WTC11 (cell line): ENCODE measurements at regions not wholly inside any gene's neighbourhood (a gene's known extent, or its start where the extent isn't known, plus 50 kb on each side); places are given as distances from the start of the nearest gene placed in this dataset.

Experiments used
- ATAC-seq: fragments of 200-7000 bp; cut with Tn5 transposase; 2 replicates; pipeline ENCODE4 v1.10.0; 2021; ENCODE audit warnings: mild to moderate bottlenecking, moderate library complexity
- CTCF ChIA-PET: fragments of 300-600 bp; sonication (Branson Sonifier 250); formaldehyde crosslinking; loops from one replicate; lab custom pipeline; 2021; ENCODE audit warnings: antibody characterized with exemption; lab: Charles Lee
- POLR2A ChIA-PET: fragments of 350-600 bp; sonication (Branson Sonifier 250); formaldehyde crosslinking; loops from one replicate; lab custom pipeline; 2021; ENCODE audit warnings: antibody characterized with exemption; lab: Charles Lee
- DNase-seq: peaks from one replicate; pipeline ENCODE4 v3.0.0; 2021; ENCODE audit warnings: low spot score
- H3K27ac Mint-ChIP-seq: 2 replicates; pipeline ENCODE4 v1.8.0; 2021; ENCODE audit warnings: mixed read lengths
- H3K27me3 Mint-ChIP-seq: 2 replicates; pipeline ENCODE4 v1.8.0; 2021; ENCODE audit warnings: low read depth, mild to moderate bottlenecking, moderate library complexity, mixed read lengths
- H3K36me3 Mint-ChIP-seq: 2 replicates; pipeline ENCODE4 v1.8.0; 2021; ENCODE audit warnings: mixed read lengths
- H3K4me1 Mint-ChIP-seq: 2 replicates; pipeline ENCODE4 v1.8.0; 2022; ENCODE audit warnings: mixed read lengths
- H3K4me3 Mint-ChIP-seq: 2 replicates; pipeline ENCODE4 v1.8.0; 2021; ENCODE audit warnings: mild to moderate bottlenecking, moderate library complexity, mixed read lengths
- H3K9me3 Mint-ChIP-seq: 2 replicates; pipeline ENCODE4 v1.8.0; 2021; ENCODE audit warnings: mixed read lengths
- ATF1 ChIP-seq: sonication (generic); formaldehyde crosslinking; IDR thresholded peaks from 2 replicates; pipeline ENCODE4 v1.8.1; 2023; ENCODE audit warnings: mild to moderate bottlenecking, moderate library complexity, missing genetic modification reagents
- ELF4 ChIP-seq: sonication (generic); formaldehyde crosslinking; IDR thresholded peaks from 2 replicates; pipeline ENCODE4 v1.8.1; 2022; ENCODE audit warnings: low read depth, mild to moderate bottlenecking, moderate library complexity, missing genetic modification reagents
- FOXK1 ChIP-seq: sonication (generic); formaldehyde crosslinking; IDR thresholded peaks from 2 replicates; pipeline ENCODE4 v1.8.0; 2022; ENCODE audit warnings: mild to moderate bottlenecking, moderate library complexity, missing genetic modification reagents
- GRHL2 ChIP-seq: fragments of 250-450 bp; sonication (Bioruptor Pico); IDR thresholded peaks from 2 replicates; pipeline ENCODE4 v1.8.0; 2022; ENCODE audit warnings: mild to moderate bottlenecking, moderate library complexity; ENCODE audit not compliant: insufficient replicate concordance, severe bottlenecking
- MXD4 ChIP-seq: fragments of 250-450 bp; sonication (Bioruptor Pico); IDR thresholded peaks from 2 replicates; pipeline ENCODE4 v1.8.0; 2021; ENCODE audit warnings: mild to moderate bottlenecking, moderate library complexity, borderline replicate concordance
- MYBL2 ChIP-seq: sonication (generic); formaldehyde crosslinking; IDR thresholded peaks from 2 replicates; pipeline ENCODE4 v1.8.1; 2023; ENCODE audit warnings: mild to moderate bottlenecking, moderate library complexity, missing genetic modification reagents
- NFATC4 ChIP-seq: fragments of 250-450 bp; sonication (Bioruptor Pico); IDR thresholded peaks from 2 replicates; pipeline ENCODE4 v1.9.0; 2021; ENCODE audit warnings: mild to moderate bottlenecking
- RORB ChIP-seq: fragments of 250-450 bp; sonication (Bioruptor Pico); IDR thresholded peaks from 2 replicates; pipeline ENCODE4 v1.9.0; 2021; ENCODE audit warnings: mild to moderate bottlenecking
- SOX15 ChIP-seq: fragments of 250-450 bp; sonication (Bioruptor Pico); IDR thresholded peaks from 2 replicates; pipeline ENCODE4 v1.9.0; 2021; ENCODE audit warnings: mild to moderate bottlenecking
- TEAD1 ChIP-seq: sonication (generic); formaldehyde crosslinking; IDR thresholded peaks from 2 replicates; pipeline ENCODE4 v1.8.0; 2022; ENCODE audit warnings: mild to moderate bottlenecking, missing genetic modification reagents
- TP53 ChIP-seq: sonication (generic); formaldehyde crosslinking; IDR thresholded peaks from 2 replicates; pipeline ENCODE4 v1.8.1; 2023; ENCODE audit warnings: mild to moderate bottlenecking, missing genetic modification reagents
- ZBTB21 ChIP-seq: sonication (generic); formaldehyde crosslinking; IDR thresholded peaks from 2 replicates; pipeline ENCODE4 v1.8.1; 2023; ENCODE audit warnings: mild to moderate bottlenecking, missing genetic modification reagents, borderline replicate concordance
- ZNF121 ChIP-seq: sonication (generic); formaldehyde crosslinking; IDR thresholded peaks from 2 replicates; pipeline ENCODE4 v1.8.0; 2023; ENCODE audit warnings: missing genetic modification reagents
- ZNF317 ChIP-seq: sonication (generic); formaldehyde crosslinking; IDR thresholded peaks from 2 replicates; pipeline ENCODE4 v1.8.1; 2023; ENCODE audit warnings: low read depth, mild to moderate bottlenecking, moderate library complexity, missing genetic modification reagents, borderline replicate concordance
- ZNF396 ChIP-seq: fragments of 250-450 bp; sonication (Bioruptor Pico); IDR thresholded peaks from 2 replicates; pipeline ENCODE4 v1.8.0; 2021; ENCODE audit warnings: mild to moderate bottlenecking, moderate library complexity, borderline replicate concordance
- ZNF423 ChIP-seq: fragments of 250-450 bp; sonication (Bioruptor Pico); IDR thresholded peaks from 2 replicates; pipeline ENCODE4 v2.1.2; 2022; ENCODE audit warnings: mild to moderate bottlenecking, moderate library complexity
- ZNF425 ChIP-seq: fragments of 250-450 bp; sonication (Bioruptor Pico); conservative IDR thresholded peaks from 2 replicates; pipeline ENCODE4 v1.9.0; 2021; ENCODE audit warnings: mild to moderate bottlenecking
- TF ChIP-seq, protein P1 (sequence below): fragments of 250-450 bp; sonication (Bioruptor Pico); IDR thresholded peaks from 2 replicates; pipeline ENCODE4 v1.8.0; 2021; ENCODE audit warnings: mild to moderate bottlenecking
- TF ChIP-seq, protein P2 (sequence below): sonication (generic); formaldehyde crosslinking; IDR thresholded peaks from 2 replicates; pipeline ENCODE4 v1.8.0; 2023; ENCODE audit warnings: missing genetic modification reagents, mild to moderate bottlenecking, borderline replicate concordance
- TF ChIP-seq, protein P3 (sequence below): sonication (generic); formaldehyde crosslinking; IDR thresholded peaks from 2 replicates; pipeline ENCODE4 v1.8.1; 2023; ENCODE audit warnings: mild to moderate bottlenecking, missing genetic modification reagents, moderate library complexity
- TF ChIP-seq, protein P4 (sequence below): fragments of 250-450 bp; sonication (Bioruptor Pico); IDR thresholded peaks from 2 replicates; pipeline ENCODE4 v2.1.2; 2022; ENCODE audit warnings: mild to moderate bottlenecking, moderate library complexity

GRCh38 chr18:60596928-60597327 is 224.4 kb upstream of the MC4R start (continued):
- TF ChIP-seq ZNF425 (no peak), TP53 (CRISPR knock-in tag) (no peak), RORB (CRISPR knock-in tag) (no peak)
- TF ChIP-seq, protein P1, sequence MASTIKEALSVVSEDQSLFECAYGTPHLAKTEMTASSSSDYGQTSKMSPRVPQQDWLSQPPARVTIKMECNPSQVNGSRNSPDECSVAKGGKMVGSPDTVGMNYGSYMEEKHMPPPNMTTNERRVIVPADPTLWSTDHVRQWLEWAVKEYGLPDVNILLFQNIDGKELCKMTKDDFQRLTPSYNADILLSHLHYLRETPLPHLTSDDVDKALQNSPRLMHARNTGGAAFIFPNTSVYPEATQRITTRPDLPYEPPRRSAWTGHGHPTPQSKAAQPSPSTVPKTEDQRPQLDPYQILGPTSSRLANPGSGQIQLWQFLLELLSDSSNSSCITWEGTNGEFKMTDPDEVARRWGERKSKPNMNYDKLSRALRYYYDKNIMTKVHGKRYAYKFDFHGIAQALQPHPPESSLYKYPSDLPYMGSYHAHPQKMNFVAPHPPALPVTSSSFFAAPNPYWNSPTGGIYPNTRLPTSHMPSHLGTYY: no peak
- TF ChIP-seq, protein P2, sequence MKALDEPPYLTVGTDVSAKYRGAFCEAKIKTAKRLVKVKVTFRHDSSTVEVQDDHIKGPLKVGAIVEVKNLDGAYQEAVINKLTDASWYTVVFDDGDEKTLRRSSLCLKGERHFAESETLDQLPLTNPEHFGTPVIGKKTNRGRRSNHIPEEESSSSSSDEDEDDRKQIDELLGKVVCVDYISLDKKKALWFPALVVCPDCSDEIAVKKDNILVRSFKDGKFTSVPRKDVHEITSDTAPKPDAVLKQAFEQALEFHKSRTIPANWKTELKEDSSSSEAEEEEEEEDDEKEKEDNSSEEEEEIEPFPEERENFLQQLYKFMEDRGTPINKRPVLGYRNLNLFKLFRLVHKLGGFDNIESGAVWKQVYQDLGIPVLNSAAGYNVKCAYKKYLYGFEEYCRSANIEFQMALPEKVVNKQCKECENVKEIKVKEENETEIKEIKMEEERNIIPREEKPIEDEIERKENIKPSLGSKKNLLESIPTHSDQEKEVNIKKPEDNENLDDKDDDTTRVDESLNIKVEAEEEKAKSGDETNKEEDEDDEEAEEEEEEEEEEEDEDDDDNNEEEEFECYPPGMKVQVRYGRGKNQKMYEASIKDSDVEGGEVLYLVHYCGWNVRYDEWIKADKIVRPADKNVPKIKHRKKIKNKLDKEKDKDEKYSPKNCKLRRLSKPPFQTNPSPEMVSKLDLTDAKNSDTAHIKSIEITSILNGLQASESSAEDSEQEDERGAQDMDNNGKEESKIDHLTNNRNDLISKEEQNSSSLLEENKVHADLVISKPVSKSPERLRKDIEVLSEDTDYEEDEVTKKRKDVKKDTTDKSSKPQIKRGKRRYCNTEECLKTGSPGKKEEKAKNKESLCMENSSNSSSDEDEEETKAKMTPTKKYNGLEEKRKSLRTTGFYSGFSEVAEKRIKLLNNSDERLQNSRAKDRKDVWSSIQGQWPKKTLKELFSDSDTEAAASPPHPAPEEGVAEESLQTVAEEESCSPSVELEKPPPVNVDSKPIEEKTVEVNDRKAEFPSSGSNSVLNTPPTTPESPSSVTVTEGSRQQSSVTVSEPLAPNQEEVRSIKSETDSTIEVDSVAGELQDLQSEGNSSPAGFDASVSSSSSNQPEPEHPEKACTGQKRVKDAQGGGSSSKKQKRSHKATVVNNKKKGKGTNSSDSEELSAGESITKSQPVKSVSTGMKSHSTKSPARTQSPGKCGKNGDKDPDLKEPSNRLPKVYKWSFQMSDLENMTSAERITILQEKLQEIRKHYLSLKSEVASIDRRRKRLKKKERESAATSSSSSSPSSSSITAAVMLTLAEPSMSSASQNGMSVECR (CRISPR knock-in tag): no peak

DNA sequence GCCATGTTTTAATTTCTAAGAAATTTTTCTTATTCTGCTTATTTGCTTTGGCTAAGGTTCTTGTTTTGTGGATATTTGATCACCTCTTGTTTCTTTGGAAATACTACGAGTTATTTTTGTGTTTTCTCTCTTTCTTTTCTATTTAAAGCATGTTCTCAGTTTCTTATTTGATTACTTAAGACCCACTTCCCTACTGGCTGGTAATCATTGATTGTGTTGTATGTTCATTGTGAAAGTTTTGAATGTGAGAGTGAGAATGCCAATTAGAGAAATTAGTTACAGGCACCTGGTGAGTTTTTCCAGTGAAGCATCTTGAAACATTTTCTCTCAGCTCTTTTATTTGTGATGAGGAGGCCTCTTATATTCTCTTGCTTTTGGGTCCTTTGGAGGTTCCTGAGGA is 226.7 kb upstream of the MC4R start:
- ChIA-PET CTCF (no interaction called here), POLR2A (no interaction called here)
- H3K36me3 Mint-ChIP-seq: no peaks in the 10 kb centered on the region
- H3K4me3 Mint-ChIP-seq: no peak overlapping the region
- ATAC-seq (no peak), DNase-seq (no peak)
- TF ChIP-seq ZNF423 (CRISPR knock-in tag): no peak
- no peak for TF ChIP-seq ZNF317 (CRISPR knock-in tag)
- TF ChIP-seq, protein P2 (CRISPR knock-in tag): no peak
- TF ChIP-seq SOX15: no peak
- TF ChIP-seq, protein P3, sequence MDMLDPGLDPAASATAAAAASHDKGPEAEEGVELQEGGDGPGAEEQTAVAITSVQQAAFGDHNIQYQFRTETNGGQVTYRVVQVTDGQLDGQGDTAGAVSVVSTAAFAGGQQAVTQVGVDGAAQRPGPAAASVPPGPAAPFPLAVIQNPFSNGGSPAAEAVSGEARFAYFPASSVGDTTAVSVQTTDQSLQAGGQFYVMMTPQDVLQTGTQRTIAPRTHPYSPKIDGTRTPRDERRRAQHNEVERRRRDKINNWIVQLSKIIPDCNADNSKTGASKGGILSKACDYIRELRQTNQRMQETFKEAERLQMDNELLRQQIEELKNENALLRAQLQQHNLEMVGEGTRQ (CRISPR knock-in tag): no peak
- TF ChIP-seq MXD4 (CRISPR knock-in tag): no peak
- TF ChIP-seq, protein P4, sequence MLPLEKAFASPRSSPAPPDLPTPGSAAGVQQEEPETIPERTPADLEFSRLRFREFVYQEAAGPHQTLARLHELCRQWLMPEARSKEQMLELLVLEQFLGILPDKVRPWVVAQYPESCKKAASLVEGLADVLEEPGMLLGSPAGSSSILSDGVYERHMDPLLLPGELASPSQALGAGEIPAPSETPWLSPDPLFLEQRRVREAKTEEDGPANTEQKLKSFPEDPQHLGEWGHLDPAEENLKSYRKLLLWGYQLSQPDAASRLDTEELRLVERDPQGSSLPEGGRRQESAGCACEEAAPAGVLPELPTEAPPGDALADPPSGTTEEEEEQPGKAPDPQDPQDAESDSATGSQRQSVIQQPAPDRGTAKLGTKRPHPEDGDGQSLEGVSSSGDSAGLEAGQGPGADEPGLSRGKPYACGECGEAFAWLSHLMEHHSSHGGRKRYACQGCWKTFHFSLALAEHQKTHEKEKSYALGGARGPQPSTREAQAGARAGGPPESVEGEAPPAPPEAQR (CRISPR knock-in tag): no peak
- TF ChIP-seq GRHL2 (CRISPR knock-in tag): no peak
- no peak for TF ChIP-seq NFATC4
- TF ChIP-seq MYBL2 (CRISPR knock-in tag): no peak
- no peak for TF ChIP-seq ELF4 (CRISPR knock-in tag)
- TF ChIP-seq ZNF396 (CRISPR knock-in tag): no peak
- no peak for TF ChIP-seq FOXK1 (CRISPR knock-in tag)
- no peak for TF ChIP-seq ZNF121 (CRISPR knock-in tag)
- TF ChIP-seq ZBTB21 (CRISPR knock-in tag): no peak
- TF ChIP-seq TEAD1 (CRISPR knock-in tag): no peak
- no peak for TF ChIP-seq ATF1 (CRISPR knock-in tag)
- no peak overlapping the region for H3K27ac Mint-ChIP-seq
- no peaks in the 10 kb centered on the region for H3K27me3 Mint-ChIP-seq
- H3K9me3 Mint-ChIP-seq: no peaks in the 10 kb centered on the region
- no peaks in the 10 kb centered on the region for H3K4me1 Mint-ChIP-seq
